ENCODE measurements at regions not wholly inside any gene's neighbourhood (a gene's known extent, or its start where the extent isn't known, plus 50 kb on each side); places are given as distances from the start of the nearest gene placed in this dataset.

DNA sequence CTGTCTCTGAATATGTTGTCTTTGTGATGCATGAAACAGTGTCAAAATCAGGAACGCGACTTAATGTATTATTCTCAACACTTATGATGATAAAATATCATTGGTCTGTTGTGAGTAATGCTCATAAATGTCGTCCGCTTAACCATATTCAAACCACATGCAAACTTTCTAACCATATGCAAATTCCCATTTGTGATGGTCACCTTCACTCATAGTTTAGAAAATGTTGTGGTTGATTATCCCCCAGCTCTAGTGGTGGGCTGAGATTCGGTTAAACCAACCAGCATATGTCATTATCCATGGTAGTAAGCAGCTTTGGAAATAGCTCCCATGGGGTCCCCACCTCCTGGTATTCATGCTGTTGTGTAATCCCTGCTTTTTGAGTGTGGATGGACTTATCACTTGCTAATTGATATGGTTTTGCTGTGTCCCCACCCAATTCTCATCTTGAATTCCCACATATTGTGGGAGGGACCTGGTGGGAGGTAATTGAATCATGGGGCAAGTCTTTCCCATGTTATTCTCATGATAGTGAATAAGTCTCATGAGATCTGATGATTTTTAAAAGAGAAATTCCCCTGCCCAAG, 360.0 kb upstream of the TSHZ2 start:
- no peak for DNase-seq (ENCODE audit: low read depth, low spot score)
- in situ Hi-C loops (cut with HindIII; ENCODE audit: low pct_unique_long_range_greater_than_20kb, low sequenced_read_pairs): no loop called here
- BruUV-seq (replicated peaks): no TSS peak
- ATAC-seq: no peak
- TF ChIP-seq, protein P1, sequence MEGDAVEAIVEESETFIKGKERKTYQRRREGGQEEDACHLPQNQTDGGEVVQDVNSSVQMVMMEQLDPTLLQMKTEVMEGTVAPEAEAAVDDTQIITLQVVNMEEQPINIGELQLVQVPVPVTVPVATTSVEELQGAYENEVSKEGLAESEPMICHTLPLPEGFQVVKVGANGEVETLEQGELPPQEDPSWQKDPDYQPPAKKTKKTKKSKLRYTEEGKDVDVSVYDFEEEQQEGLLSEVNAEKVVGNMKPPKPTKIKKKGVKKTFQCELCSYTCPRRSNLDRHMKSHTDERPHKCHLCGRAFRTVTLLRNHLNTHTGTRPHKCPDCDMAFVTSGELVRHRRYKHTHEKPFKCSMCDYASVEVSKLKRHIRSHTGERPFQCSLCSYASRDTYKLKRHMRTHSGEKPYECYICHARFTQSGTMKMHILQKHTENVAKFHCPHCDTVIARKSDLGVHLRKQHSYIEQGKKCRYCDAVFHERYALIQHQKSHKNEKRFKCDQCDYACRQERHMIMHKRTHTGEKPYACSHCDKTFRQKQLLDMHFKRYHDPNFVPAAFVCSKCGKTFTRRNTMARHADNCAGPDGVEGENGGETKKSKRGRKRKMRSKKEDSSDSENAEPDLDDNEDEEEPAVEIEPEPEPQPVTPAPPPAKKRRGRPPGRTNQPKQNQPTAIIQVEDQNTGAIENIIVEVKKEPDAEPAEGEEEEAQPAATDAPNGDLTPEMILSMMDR (IDR thresholded peaks at IDR 0.05): no peak
- H3K27me3 ChIP-seq (ENCODE audit: control insufficient read depth, insufficient read depth, low read length): 0 out of 2 replicates have a peak, but pooled peaks cover under 1% of the 10 kb centered on the region
- no peaks in the 10 kb centered on the region for H3K4me1 ChIP-seq (ENCODE audit: control insufficient read depth, insufficient read depth, low read length)
- H3K4me3 ChIP-seq (ENCODE audit: low read depth in 2 of 2, low read length in 2 of 2): no peak overlapping the region
- intact Hi-C loops (cut with micrococcal nuclease; ENCODE audit: unreplicated experiment): no loop called here
- ChIA-PET CTCF (no interaction called here), POLR2A (no interaction called here)
- no peaks in the 10 kb centered on the region for H3K9me3 ChIP-seq (ENCODE audit: control insufficient read depth, insufficient read depth, low read depth, low read length)
- H3K27ac ChIP-seq (ENCODE audit: low read length): no peak overlapping the region
- no peaks in the 10 kb centered on the region for H3K36me3 ChIP-seq (ENCODE audit: control insufficient read depth, insufficient read depth, low read length)

DNA sequence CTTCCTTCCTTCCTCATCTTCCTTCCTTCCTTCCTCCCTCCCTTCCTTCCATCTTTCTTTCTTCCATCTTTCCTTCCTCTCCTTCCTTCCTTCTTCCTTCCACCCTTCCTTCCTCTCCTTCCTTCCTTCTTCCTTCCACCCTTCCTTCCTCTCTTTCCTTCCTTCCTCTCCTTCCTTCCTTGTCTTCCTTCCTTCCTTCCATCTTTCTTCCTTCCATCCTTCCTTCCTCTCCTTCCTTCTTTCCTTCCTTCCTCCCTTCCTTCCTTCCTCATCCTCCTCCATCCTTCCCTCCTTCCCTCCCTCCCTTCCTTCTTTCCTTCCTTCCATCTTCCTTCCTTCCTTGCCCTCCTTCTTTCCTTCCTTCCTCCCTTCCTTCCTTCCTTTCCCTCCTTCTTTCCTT, 361.4 kb upstream of the TSHZ2 start:
- DNase-seq (ENCODE audit: low read depth, low spot score) (no peak), ATAC-seq (no peak)
- H3K27ac ChIP-seq (ENCODE audit: low read length): no peak overlapping the region
- no peaks in the 10 kb centered on the region for H3K4me1 ChIP-seq (ENCODE audit: control insufficient read depth, insufficient read depth, low read length)
- no TSS peak for BruUV-seq (replicated peaks)
- no peaks in the 10 kb centered on the region for H3K36me3 ChIP-seq (ENCODE audit: control insufficient read depth, insufficient read depth, low read length)
- H3K4me3 ChIP-seq (ENCODE audit: low read depth in 2 of 2, low read length in 2 of 2): no peak overlapping the region
- H3K27me3 ChIP-seq (ENCODE audit: control insufficient read depth, insufficient read depth, low read length): 0 out of 2 replicates have a peak, but pooled peaks cover 2% of the 10 kb centered on the region
- TF ChIP-seq POLR2AphosphoS5 (IDR thresholded peaks at IDR 0.05; ENCODE audit: low read depth, low read length) (no peak), REST (IDR thresholded peaks at IDR 0.05; ENCODE audit: insufficient read depth in 1 of 2, low read depth in 2 of 2, low read length in 1 of 2) (no peak), TCF7L2 (IDR thresholded peaks at IDR 0.05; ENCODE audit: low read depth, low read length) (no peak), SIN3A (IDR thresholded peaks at IDR 0.05; ENCODE audit: borderline replicate concordance, insufficient read depth, low read depth, low read length) (no peak)
- TF ChIP-seq, protein P1 (IDR thresholded peaks at IDR 0.05): no peak
- intact Hi-C loops (cut with micrococcal nuclease; ENCODE audit: unreplicated experiment) (no loop called here), in situ Hi-C loops (cut with HindIII; ENCODE audit: low pct_unique_long_range_greater_than_20kb, low sequenced_read_pairs) (no loop called here)
- POLR2A ChIA-PET: no interaction called here
- CTCF ChIA-PET: no interaction called here
- H3K9me3 ChIP-seq (ENCODE audit: control insufficient read depth, insufficient read depth, low read depth, low read length): no peaks in the 10 kb centered on the region
